Lower lobe of right lung (tissue), 2 donors: ENCODE measurements at regions not wholly inside any gene's neighbourhood (a gene's known extent, or its start where the extent isn't known, plus 50 kb on each side); places are given as distances from the start of the nearest gene placed in this dataset.

Experiments used
- ATAC-seq, 2 donors: fragments of 200-7000 bp; cut with Tn5 transposase; one replicate each; pipeline ENCODE4 v1.9.1; 2020 to 2022; ENCODE audit warnings: mild to moderate bottlenecking in 2 of 2, moderate library complexity in 2 of 2
- DNase-seq: peaks from one replicate; pipeline ENCODE4 v3.0.0-alpha.2; 2020
- H3K27ac ChIP-seq: fragments of 200-600 bp; one replicate; pipeline ENCODE4 v1.8.0; 2022
- H3K27me3 ChIP-seq: fragments of 200-600 bp; one replicate; pipeline ENCODE4 v1.8.0; 2022; ENCODE audit warnings: low read depth
- H3K36me3 ChIP-seq: fragments of 200-600 bp; one replicate; pipeline ENCODE4 v1.8.0; 2022; ENCODE audit warnings: mild to moderate bottlenecking
- H3K4me1 ChIP-seq: fragments of 200-600 bp; one replicate; pipeline ENCODE4 v1.8.0; 2022
- H3K4me3 ChIP-seq: fragments of 200-600 bp; one replicate; pipeline ENCODE4 v1.8.0; 2022; ENCODE audit warnings: mild to moderate bottlenecking
- H3K9me3 ChIP-seq: fragments of 200-600 bp; one replicate; pipeline ENCODE4 v1.8.0; 2022
- CTCF ChIP-seq: fragments of 200-600 bp; IDR thresholded peaks from one replicate; pipeline ENCODE4 v1.8.0; 2022; ENCODE audit warnings: antibody characterized with exemption, mild to moderate bottlenecking
- intact Hi-C: fragments of 100-400 bp; cut with DNase I; formaldehyde crosslinking; loops from one replicate; pipeline ENCODE4 v1.11.0; 2022
- donor health status: DM: no; HTN: yes; CAD: no; lungs with severe emphysema.

- no peak for DNase-seq
- H3K27ac ChIP-seq = no peak overlapping the region
- no peaks in the 10 kb centered on the region for H3K27me3 ChIP-seq
- no peak for ATAC-seq
- H3K4me3 ChIP-seq = no peak overlapping the region
- no peaks in the 10 kb centered on the region for H3K4me1 ChIP-seq
- no peaks in the 10 kb centered on the region for H3K36me3 ChIP-seq
- no peaks in the 10 kb centered on the region for H3K9me3 ChIP-seq
- intact Hi-C loops = no loop called here
- no peak for TF ChIP-seq CTCF
Measured at GRCh38 chr2:4576075-4576474, 872.7 kb downstream of the DCDC2C start.

DNA sequence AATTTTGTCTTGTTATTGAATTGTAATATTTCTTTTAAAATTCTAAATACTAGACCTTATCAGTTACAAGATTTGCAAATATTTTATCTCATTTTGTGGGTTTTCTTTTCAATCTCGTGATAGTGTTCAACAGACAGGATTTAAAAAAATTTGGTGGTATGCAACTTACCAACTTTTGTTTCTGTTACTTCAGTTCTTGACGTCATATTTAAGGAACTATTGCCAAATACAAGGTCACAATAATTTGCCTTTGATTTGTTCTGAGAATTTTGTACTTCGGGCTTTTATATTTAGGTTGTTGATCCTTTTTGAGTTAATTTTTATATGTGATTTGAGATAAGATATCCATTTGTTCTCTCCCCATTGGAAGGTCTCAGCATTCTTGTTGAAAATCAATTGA, 876.6 kb downstream of the DCDC2C start:
- Histone ChIP-seq H3K4me1 (no peaks in the 10 kb centered on the region), H3K4me3 (no peak overlapping the region), H3K27ac (no peak overlapping the region), H3K9me3 (no peaks in the 10 kb centered on the region), H3K36me3 (no peaks in the 10 kb centered on the region), H3K27me3 (no peaks in the 10 kb centered on the region)
- no peak for TF ChIP-seq CTCF
- DNase-seq (no peak), ATAC-seq (no peak)
- intact Hi-C loops = no loop called here

GRCh38 chr2:4585057-4585635, 881.8 kb downstream of the DCDC2C start:
- no peaks in the 10 kb centered on the region for H3K4me1 ChIP-seq
- no peak for ATAC-seq
- no peaks in the 10 kb centered on the region for H3K36me3 ChIP-seq
- H3K27me3 ChIP-seq = no peaks in the 10 kb centered on the region
- H3K9me3 ChIP-seq = no peaks in the 10 kb centered on the region
- no peak for DNase-seq
- no peak overlapping the region for H3K27ac ChIP-seq
- no peak overlapping the region for H3K4me3 ChIP-seq
- TF ChIP-seq CTCF = no peak
- intact Hi-C loops = no loop called here

DNA sequence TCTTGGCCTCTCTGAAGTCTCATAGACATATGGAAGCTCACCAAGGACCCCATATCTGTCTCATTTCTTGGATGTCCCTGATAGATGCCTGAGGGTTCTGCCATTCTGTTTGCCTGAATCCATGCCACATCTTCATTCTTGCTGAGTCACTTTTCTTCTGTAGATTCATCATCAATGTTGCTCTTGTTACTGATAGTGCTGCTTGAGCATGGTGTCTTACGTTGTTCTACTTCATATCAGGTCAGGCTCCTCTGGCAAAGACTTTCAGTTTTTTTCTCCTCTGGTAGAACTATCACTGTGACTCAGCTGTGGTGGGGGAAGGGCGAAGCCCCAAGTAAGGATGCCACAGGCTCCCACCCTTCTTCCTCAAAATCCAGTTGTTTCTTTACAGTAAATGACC, 885.2 kb downstream of the DCDC2C start:
- no peaks in the 10 kb centered on the region for H3K9me3 ChIP-seq
- ATAC-seq = no peak
- TF ChIP-seq CTCF = no peak
- intact Hi-C loops = no loop called here
- no peak overlapping the region for H3K4me3 ChIP-seq
- no peak overlapping the region for H3K27ac ChIP-seq
- no peaks in the 10 kb centered on the region for H3K4me1 ChIP-seq
- no peaks in the 10 kb centered on the region for H3K27me3 ChIP-seq
- no peaks in the 10 kb centered on the region for H3K36me3 ChIP-seq
- no peak for DNase-seq

- Histone ChIP-seq H3K36me3 (no peaks in the 10 kb centered on the region), H3K9me3 (no peaks in the 10 kb centered on the region), H3K4me3 (no peak overlapping the region), H3K27me3 (no peaks in the 10 kb centered on the region), H3K4me1 (no peaks in the 10 kb centered on the region), H3K27ac (no peak overlapping the region)
- intact Hi-C loops = no loop called here
- no peak for DNase-seq
- no peak for ATAC-seq
- TF ChIP-seq CTCF = no peak
Measured at GRCh38 chr2:4591261-4591660, 887.9 kb downstream of the DCDC2C start.

DNA sequence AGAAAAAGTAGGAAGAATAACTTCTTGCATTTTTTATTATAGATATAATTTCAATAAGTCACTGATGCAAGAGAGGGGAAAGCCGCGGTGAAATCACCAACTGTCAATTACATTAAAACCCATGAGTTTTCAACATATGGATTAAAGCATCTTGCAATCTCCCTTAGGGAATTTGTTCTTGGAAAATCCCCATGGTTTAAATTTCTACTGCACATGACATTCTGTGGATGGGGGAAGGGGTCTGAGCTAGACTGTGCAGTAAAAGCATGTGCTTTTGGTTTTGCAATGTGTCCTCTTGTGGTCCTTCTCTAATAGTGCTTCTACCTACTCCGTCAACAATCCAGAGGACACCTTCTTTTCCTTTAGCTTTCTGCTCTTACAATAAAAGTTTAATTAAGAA, 894.0 kb downstream of the DCDC2C start:
- H3K27me3 ChIP-seq = no peaks in the 10 kb centered on the region
- H3K36me3 ChIP-seq = no peaks in the 10 kb centered on the region

More for the DNA sequence above, 894.0 kb downstream of the DCDC2C start:
- no peak overlapping the region for H3K27ac ChIP-seq
- no peaks in the 10 kb centered on the region for H3K9me3 ChIP-seq
- TF ChIP-seq CTCF = no peak
- intact Hi-C loops = no loop called here
- DNase-seq (no peak), ATAC-seq (no peak)
- no peak overlapping the region for H3K4me3 ChIP-seq
- no peaks in the 10 kb centered on the region for H3K4me1 ChIP-seq
